GM18511 (cell line): ENCODE measurements at regions not wholly inside any gene's neighbourhood (a gene's known extent, or its start where the extent isn't known, plus 50 kb on each side); places are given as distances from the start of the nearest gene placed in this dataset.

Experiments used
- ATAC-seq: cut with Tn5 transposase; IDR thresholded peaks from one replicate; pipeline ENCODE4 v1.9.1; 2021; ENCODE audit warnings: mild to moderate bottlenecking, moderate library complexity; ENCODE audit not compliant: unreplicated experiment

- ATAC-seq, result no peak
Observed at GRCh38 chr22:48874956-48875355, 952.7 kb downstream of the BRD1 start.

GRCh38 chr22:48873191-48873520 lies 954.5 kb downstream of the BRD1 start:
- no peak for ATAC-seq

GRCh38 chr22:48872271-48873190 lies 955.1 kb downstream of the BRD1 start:
- no peak for ATAC-seq

GRCh38 chr22:48871176-48871840 lies 956.4 kb downstream of the BRD1 start:
- no peak for ATAC-seq

GRCh38 chr22:48870436-48870835 lies 957.2 kb downstream of the BRD1 start:
- no peak for ATAC-seq

- ATAC-seq, result no peak
Observed at GRCh38 chr22:48869788-48870187, 957.9 kb downstream of the BRD1 start.

- no peak for ATAC-seq
Observed at GRCh38 chr22:48869161-48869560, 958.5 kb downstream of the BRD1 start.

- ATAC-seq, result no peak
Observed at GRCh38 chr22:48868554-48868953, 959.1 kb downstream of the BRD1 start.

- no peak for ATAC-seq
Observed at GRCh38 chr22:48867891-48868290, 959.8 kb downstream of the BRD1 start.

- ATAC-seq, result no peak
Observed at GRCh38 chr22:48866906-48867681, 960.6 kb downstream of the BRD1 start.

- ATAC-seq, result no peak
Observed at GRCh38 chr22:48864748-48865147, 962.9 kb downstream of the BRD1 start.

- ATAC-seq, result no peak
Observed at GRCh38 chr22:48863965-48864528, 963.6 kb downstream of the BRD1 start.

GRCh38 chr22:48860557-48860956 lies 967.1 kb downstream of the BRD1 start:
- ATAC-seq, result no peak

GRCh38 chr22:48858856-48859255 lies 968.8 kb downstream of the BRD1 start:
- ATAC-seq, result no peak

GRCh38 chr22:48858121-48858520 lies 969.6 kb downstream of the BRD1 start:
- no peak for ATAC-seq

GRCh38 chr22:48857202-48857805 lies 970.4 kb downstream of the BRD1 start:
- ATAC-seq, result no peak

- no peak for ATAC-seq
Observed at GRCh38 chr22:48856308-48856615, 971.4 kb downstream of the BRD1 start.

GRCh38 chr22:48855593-48856307 lies 971.9 kb downstream of the BRD1 start:
- ATAC-seq, result no peak

- no peak for ATAC-seq
Observed at GRCh38 chr22:48855013-48855412, 972.7 kb downstream of the BRD1 start.

GRCh38 chr22:48853627-48854240 lies 973.9 kb downstream of the BRD1 start:
- no peak for ATAC-seq
